MM.1S (cell line): ENCODE measurements at regions not wholly inside any gene's neighbourhood (a gene's known extent, or its start where the extent isn't known, plus 50 kb on each side); places are given as distances from the start of the nearest gene placed in this dataset.

Experiments
- CTCF ChIP-seq: fragments of 300-600 bp; sonication (generic); IDR thresholded peaks from 2 replicates; pipeline ENCODE4 v1.5.1; 2016; ENCODE audit warnings: antibody characterized with exemption, low read length, mixed read lengths
- EZH2 ChIP-seq: fragments of 300-600 bp; sonication (generic); optimal IDR thresholded peaks from 2 replicates; pipeline ENCODE3; 2017; ENCODE audit warnings: low read depth, mild to moderate bottlenecking, antibody characterized with exemption, low read length, mixed read lengths

GRCh38 chr13:107066355-107066754, 498.4 kb upstream of the ARGLU1 start:
- TF ChIP-seq CTCF (no peak), EZH2 (no peak)
